GM13976 (cell line): ENCODE measurements at regions not wholly inside any gene's neighbourhood (a gene's known extent, or its start where the extent isn't known, plus 50 kb on each side); places are given as distances from the start of the nearest gene placed in this dataset.

Source experiments
- DNase-seq: peaks from one replicate; pipeline ENCODE4 v3.0.0; 2012; ENCODE audit warnings: low spot score
- in situ Hi-C: fragments of 300-500 bp; cut with MboI; formaldehyde crosslinking; loops from one replicate; pipeline ENCODE4 v1.12.0; 2022; ENCODE audit warnings: low sequenced_read_pairs, mixed read lengths, inconsistent platforms; ENCODE audit not compliant: unreplicated experiment
- TF ChIP-seq, protein P1 (sequence below): IDR thresholded peaks from 2 replicates; pipeline ENCODE4 v1.5.1; 2012; ENCODE audit warnings: borderline replicate concordance, mild to moderate bottlenecking; ENCODE audit not compliant: insufficient read depth; ENCODE audit errors: extremely low read depth, missing control alignments, control extremely low read depth

DNA sequence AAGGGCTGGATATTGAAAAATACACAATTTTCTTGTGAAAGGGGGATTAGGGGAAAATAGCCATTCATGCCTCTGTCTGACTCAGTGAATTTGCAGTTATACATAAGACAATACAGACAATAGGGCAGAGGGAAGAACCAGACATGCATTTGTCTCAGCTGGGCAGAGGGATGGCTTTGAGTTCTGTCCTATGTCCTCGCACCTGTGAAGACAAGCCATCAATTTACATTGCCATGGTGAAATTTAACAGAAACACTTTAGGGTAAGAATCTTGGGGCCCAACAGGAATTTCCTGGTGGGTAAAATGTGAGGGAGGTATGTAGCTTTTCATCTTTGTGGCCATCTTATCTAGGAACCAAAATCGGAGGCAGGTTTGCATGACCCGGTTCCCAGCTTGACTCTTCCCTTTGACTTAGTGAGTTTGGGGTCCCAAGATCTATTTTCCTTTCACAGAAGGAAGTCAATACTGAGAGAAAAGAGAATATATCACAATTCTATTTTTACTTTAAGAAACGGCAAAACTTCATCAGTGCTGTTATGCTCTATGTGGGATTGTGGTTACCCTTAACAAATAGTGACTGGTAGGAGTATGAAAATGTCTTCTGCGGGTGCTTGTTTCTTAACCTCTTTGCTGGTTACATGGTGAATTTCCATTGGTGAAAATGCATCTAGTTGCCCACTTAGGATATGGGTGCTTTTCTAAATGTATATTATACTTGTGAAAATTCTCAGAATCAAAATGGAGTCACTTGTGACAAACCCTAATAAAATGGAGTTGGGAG is 221.8 kb downstream of the SPP2 start:
- TF ChIP-seq, protein P1, sequence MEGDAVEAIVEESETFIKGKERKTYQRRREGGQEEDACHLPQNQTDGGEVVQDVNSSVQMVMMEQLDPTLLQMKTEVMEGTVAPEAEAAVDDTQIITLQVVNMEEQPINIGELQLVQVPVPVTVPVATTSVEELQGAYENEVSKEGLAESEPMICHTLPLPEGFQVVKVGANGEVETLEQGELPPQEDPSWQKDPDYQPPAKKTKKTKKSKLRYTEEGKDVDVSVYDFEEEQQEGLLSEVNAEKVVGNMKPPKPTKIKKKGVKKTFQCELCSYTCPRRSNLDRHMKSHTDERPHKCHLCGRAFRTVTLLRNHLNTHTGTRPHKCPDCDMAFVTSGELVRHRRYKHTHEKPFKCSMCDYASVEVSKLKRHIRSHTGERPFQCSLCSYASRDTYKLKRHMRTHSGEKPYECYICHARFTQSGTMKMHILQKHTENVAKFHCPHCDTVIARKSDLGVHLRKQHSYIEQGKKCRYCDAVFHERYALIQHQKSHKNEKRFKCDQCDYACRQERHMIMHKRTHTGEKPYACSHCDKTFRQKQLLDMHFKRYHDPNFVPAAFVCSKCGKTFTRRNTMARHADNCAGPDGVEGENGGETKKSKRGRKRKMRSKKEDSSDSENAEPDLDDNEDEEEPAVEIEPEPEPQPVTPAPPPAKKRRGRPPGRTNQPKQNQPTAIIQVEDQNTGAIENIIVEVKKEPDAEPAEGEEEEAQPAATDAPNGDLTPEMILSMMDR = no peak
- in situ Hi-C loops = no loop called here
- no peak for DNase-seq

DNA sequence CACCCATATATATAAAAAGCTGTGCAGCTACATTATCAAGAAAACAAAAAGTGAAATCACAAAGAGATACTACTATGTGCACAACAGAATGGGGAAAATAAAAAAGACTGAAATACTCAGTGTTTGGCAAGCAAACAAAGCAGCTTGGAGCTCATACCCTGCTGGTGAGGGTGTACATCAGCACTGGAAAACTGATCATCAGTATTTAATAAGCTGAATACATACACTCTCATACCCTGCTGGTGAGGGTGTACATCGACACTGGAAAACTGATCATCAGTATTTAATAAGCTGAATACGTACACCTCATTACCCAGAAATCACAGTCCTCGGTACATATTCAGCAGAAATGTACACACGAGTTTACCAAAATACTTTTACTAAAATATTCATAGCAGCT is 220.8 kb downstream of the SPP2 start:
- TF ChIP-seq, protein P1 = no peak
- in situ Hi-C loops = no loop called here
- no peak for DNase-seq

DNA sequence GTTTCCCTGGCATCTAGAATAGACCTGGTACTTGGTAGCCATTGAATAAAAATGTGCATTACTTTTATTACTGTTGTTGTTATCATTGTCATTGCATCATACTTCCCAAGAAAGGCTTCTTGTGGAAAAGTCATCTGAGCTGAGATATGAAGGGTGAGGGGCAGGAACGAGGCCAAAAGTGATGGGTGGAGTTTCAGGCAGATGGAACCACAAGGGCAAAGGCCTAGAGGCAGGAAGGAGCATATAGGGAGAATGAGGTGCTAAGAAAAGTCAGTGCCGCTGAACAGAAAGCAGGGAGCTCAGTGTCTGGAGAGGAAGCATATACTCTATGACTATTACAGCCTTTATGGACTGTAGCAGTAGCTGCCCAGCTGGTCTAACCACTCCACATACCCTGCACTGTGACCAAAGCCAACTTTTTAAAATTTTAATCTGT is 219.3 kb downstream of the SPP2 start:
- TF ChIP-seq, protein P1 = no peak
- in situ Hi-C loops = no loop called here
- DNase-seq = no peak

DNA sequence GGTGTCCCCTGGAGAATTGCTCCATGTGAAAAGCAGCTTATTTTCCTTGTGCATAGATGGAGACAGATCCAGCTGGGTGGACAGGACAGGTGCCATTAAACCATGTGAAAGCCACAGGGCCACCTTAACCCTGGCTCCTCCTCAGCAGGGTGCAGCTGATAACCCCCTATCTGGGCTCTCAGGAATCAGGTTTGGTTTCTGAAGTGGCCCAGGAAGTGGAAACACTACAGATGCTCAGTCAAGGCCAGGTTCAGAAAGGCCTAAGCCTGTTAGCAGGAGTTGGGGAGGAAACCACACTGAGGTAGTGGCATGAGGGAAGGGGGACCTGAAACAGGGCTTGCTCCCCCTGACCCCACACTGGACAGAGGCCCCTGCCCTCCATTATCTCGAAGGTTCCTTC is 217.0 kb downstream of the SPP2 start:
- DNase-seq = no peak
- in situ Hi-C loops = no loop called here
- TF ChIP-seq, protein P1 = no peak

DNA sequence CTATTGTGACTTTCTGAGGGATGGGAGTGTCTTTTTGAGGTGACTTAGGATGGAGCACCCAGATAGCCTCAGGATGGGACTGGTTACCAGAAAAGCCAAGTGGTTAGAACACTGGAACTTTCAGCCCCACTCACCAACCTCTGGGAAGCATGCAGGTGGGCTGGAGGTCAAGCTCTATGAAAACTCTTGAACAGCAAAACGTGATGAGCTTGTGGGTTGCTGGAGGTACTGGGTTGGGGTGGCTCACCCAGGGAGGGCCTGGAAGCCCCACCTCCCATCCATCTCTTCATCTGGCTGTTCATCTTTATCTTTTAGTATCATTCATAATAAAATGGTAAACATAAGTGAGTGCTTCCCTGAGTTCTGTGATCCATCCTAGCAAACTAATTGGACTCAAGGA is 216.4 kb downstream of the SPP2 start:
- no peak for DNase-seq
- in situ Hi-C loops = no loop called here

DNA sequence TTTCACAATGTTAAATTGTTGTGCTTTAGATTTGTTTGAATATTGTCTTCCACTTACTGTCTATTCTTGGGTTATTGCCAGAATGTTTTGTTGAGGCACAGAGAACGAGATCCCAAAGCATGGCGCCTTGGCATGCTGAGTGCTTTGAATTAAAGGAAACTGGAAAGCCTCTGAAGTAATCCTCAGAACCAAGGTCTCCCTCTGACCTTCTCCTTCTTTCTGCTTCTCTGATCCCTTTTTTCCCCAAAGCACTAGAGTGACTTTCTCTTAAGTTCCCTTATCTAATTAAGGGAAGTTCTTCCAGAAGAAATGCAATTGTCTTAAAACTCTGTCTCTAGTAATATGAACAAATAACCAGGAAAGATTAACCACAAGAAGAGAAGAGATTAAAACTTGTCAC is 214.7 kb downstream of the SPP2 start:
- TF ChIP-seq, protein P1 = no peak
- no peak for DNase-seq
- in situ Hi-C loops = no loop called here

More for the DNA sequence above, 216.4 kb downstream of the SPP2 start:
- TF ChIP-seq, protein P1 = no peak

DNA sequence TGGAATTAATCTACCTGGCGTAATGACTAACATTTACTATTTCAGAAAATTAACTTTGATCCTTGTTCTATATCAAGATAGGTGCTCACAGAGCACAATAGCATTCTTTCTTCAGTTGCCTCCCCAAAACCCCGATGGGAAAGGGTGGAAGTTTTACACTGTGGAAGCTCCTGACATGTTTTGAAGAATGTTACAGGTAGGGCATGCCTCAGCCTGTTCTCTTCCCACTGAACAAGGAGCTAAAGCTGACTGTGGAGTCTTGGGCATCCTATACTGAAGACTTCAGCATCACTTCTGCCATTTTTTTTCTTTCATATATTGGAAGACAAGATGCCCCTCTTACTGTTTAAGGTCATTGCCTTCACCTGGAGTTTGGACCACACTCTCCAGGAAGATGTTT is 211.2 kb downstream of the SPP2 start:
- TF ChIP-seq, protein P1 = no peak
- DNase-seq = no peak
- in situ Hi-C loops = no loop called here
